Medulla oblongata (tissue), 1 donor: ENCODE measurements at regions not wholly inside any gene's neighbourhood (a gene's known extent, or its start where the extent isn't known, plus 50 kb on each side); places are given as distances from the start of the nearest gene placed in this dataset.

Experiments used
- DNase-seq: peaks from one replicate; pipeline ENCODE4 v3.0.0-alpha.2; 2015; ENCODE audit errors: extremely low spot score

- DNase-seq: peak; percentile 61
These were observed 84.0 kb upstream of the RFX8 start for GRCh38 chr2:101558740-101559525.

- no peak for DNase-seq
These were observed 81.1 kb upstream of the RFX8 start for GRCh38 chr2:101556033-101556459.

- no peak for DNase-seq
These were observed 76.5 kb upstream of the RFX8 start for GRCh38 chr2:101551336-101551888.

GRCh38 chr2:101550555-101550954 lies 75.6 kb upstream of the RFX8 start:
- DNase-seq: no peak

- no peak for DNase-seq
These were observed 74.5 kb upstream of the RFX8 start for GRCh38 chr2:101549371-101549770.

GRCh38 chr2:101546376-101547058 lies 71.6 kb upstream of the RFX8 start:
- no peak for DNase-seq

GRCh38 chr2:101545950-101546349 lies 71.0 kb upstream of the RFX8 start:
- no peak for DNase-seq

GRCh38 chr2:101540518-101540917 lies 65.6 kb upstream of the RFX8 start:
- no peak for DNase-seq

GRCh38 chr2:101538076-101538475 lies 63.2 kb upstream of the RFX8 start:
- DNase-seq: no peak

GRCh38 chr2:101534149-101534611 lies 59.3 kb upstream of the RFX8 start:
- DNase-seq: peak; percentile 74

- DNase-seq: peak; percentile 94
These were observed 58.7 kb upstream of the RFX8 start for GRCh38 chr2:101533561-101534148.

- DNase-seq: no peak
These were observed 53.6 kb upstream of the RFX8 start for GRCh38 chr2:101528501-101528900.

- peak; percentile 42 for DNase-seq
These were observed 50.0 kb upstream of the RFX8 start for GRCh38 chr2:101524806-101525430.
